ENCODE measurements at regions not wholly inside any gene's neighbourhood (a gene's known extent, or its start where the extent isn't known, plus 50 kb on each side); places are given as distances from the start of the nearest gene placed in this dataset.

DNA sequence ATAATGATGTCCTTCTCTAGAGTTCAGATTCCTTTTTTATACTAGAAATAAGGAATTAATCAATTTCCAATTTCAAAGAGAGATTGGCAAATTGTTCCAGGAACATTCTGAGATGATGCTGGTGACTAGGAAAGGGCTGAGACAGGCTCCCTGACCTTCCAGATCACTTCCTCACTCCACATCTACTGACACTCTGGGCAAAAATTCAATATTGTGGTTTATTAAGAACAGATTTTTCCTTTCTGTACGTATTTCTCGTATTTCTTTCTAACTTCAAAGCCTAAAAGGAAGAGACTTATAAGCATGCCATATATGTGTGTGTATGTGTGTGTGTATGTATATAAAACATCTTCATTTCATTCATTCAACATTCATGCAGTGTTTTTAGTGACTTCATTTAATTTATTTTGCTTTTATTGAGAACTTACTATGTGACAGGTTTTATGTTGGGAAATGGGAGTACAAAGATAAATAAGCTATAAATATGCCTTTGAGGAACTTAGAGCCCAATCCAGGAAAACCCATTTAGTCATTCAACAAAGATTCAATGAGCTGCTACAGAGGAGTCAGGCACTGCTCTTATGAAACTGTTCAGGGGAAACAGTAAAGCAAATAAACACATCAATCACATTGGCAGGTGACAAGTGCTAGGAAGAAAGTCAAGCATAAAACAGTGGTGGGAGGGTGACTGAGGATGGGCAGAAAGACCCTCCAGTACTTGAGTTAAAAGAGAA lies 137.9 kb downstream of the RDH14 start:
- intact Hi-C loops (cut with micrococcal nuclease) = no loop called here

GRCh38 chr2:18413676-18414396 lies 146.6 kb downstream of the RDH14 start:
- ATAC-seq (ENCODE audit: low read depth) (no peak), DNase-seq (no peak)
- H3K27me3 Mint-ChIP-seq = peaks cover 18% of the 10 kb centered on the region
- H3K27ac Mint-ChIP-seq = no peak overlapping the region
- H3K36me3 Mint-ChIP-seq (ENCODE audit: low read depth) = no peaks in the 10 kb centered on the region
- no peaks in the 10 kb centered on the region for H3K4me1 Mint-ChIP-seq
- ChIA-PET CTCF (no interaction called here), POLR2A (no interaction called here)
- TF ChIP-seq, protein P1, sequence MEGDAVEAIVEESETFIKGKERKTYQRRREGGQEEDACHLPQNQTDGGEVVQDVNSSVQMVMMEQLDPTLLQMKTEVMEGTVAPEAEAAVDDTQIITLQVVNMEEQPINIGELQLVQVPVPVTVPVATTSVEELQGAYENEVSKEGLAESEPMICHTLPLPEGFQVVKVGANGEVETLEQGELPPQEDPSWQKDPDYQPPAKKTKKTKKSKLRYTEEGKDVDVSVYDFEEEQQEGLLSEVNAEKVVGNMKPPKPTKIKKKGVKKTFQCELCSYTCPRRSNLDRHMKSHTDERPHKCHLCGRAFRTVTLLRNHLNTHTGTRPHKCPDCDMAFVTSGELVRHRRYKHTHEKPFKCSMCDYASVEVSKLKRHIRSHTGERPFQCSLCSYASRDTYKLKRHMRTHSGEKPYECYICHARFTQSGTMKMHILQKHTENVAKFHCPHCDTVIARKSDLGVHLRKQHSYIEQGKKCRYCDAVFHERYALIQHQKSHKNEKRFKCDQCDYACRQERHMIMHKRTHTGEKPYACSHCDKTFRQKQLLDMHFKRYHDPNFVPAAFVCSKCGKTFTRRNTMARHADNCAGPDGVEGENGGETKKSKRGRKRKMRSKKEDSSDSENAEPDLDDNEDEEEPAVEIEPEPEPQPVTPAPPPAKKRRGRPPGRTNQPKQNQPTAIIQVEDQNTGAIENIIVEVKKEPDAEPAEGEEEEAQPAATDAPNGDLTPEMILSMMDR (IDR thresholded peaks at IDR 0.05) = no peak
- intact Hi-C loops (cut with micrococcal nuclease) = no loop called here
- H3K4me3 Mint-ChIP-seq = no peak overlapping the region
- no peaks in the 10 kb centered on the region for H3K9me3 Mint-ChIP-seq

More for the DNA sequence above, 137.9 kb downstream of the RDH14 start:
- H3K27ac Mint-ChIP-seq = no peak overlapping the region
- TF ChIP-seq, protein P1 (IDR thresholded peaks at IDR 0.05) = no peak
- DNase-seq (no peak), ATAC-seq (ENCODE audit: low read depth) (no peak)
- no peaks in the 10 kb centered on the region for H3K36me3 Mint-ChIP-seq (ENCODE audit: low read depth)
- no peaks in the 10 kb centered on the region for H3K4me1 Mint-ChIP-seq
- H3K27me3 Mint-ChIP-seq = peaks cover 2% of the 10 kb centered on the region
- CTCF ChIA-PET = no interaction called here
- no peak overlapping the region for H3K4me3 Mint-ChIP-seq
- no peaks in the 10 kb centered on the region for H3K9me3 Mint-ChIP-seq
- POLR2A ChIA-PET = no interaction called here

DNA sequence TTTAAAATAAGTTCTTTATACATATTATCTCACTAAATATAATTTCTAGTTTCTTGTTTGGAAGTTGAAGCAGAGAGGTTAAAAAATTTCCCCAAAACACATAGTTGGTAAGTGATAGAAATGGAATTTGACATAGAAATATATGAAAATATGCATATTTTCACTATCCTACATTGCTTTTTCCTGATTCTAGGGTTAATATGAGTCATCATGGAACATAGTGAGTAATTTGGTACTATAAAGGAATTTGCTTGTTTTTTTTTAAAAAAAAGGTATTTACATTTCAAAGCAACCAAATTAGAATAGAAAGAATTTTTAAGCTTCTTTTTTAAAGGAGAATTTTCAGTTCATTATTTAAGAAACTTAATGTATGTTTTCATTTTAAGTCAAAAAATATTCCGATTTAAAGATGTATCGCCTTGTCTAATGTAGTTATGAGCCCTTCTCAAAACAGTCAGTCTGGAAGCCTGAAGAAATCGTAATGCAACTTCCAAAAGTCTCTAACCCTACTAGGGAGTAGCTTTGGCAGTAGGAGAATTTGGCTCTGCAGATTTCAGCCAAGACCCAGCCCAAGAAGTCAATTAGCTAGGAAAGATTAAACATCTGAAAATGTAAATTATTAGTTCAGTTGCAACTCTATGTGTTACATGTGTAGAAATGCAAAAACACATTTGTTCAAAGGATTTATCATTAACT lies 147.3 kb downstream of the RDH14 start:
- no peaks in the 10 kb centered on the region for H3K4me1 Mint-ChIP-seq
- no peak overlapping the region for H3K27ac Mint-ChIP-seq
- DNase-seq (no peak), ATAC-seq (ENCODE audit: low read depth) (no peak)
- H3K27me3 Mint-ChIP-seq = peaks cover 18% of the 10 kb centered on the region
- intact Hi-C loops (cut with micrococcal nuclease) = no loop called here
- H3K9me3 Mint-ChIP-seq = no peaks in the 10 kb centered on the region
- TF ChIP-seq, protein P1 (IDR thresholded peaks at IDR 0.05) = no peak
- no peaks in the 10 kb centered on the region for H3K36me3 Mint-ChIP-seq (ENCODE audit: low read depth)
- CTCF ChIA-PET = no interaction called here
- POLR2A ChIA-PET = no interaction called here
- no peak overlapping the region for H3K4me3 Mint-ChIP-seq

DNA sequence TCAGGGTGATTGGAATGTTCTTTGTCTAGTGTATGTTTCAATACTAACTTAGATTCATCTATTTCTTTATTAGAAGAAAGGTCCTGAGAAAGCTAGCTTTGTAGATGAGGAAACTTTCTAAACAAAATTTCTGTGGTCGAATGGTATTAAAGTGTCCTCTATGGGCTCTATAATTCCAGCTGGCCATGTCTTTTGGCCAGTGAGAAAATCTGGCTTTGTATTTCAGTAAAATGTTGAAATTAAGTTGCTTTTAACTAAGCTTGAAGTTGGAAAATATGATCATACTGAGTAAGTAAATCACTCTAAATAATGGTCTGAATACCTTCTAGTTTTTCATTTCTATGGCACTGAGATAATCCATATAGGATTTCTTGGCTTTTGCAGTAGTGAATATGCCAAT lies 148.8 kb downstream of the RDH14 start:
- H3K4me1 Mint-ChIP-seq = no peaks in the 10 kb centered on the region
- DNase-seq = no peak
- CTCF ChIA-PET = no interaction called here
- POLR2A ChIA-PET = no interaction called here
- ATAC-seq (ENCODE audit: low read depth) = no peak
- no peaks in the 10 kb centered on the region for H3K9me3 Mint-ChIP-seq
- intact Hi-C loops (cut with micrococcal nuclease) = no loop called here
- no peaks in the 10 kb centered on the region for H3K36me3 Mint-ChIP-seq (ENCODE audit: low read depth)
- H3K4me3 Mint-ChIP-seq = no peak overlapping the region
- H3K27me3 Mint-ChIP-seq = peaks cover 18% of the 10 kb centered on the region
- no peak overlapping the region for H3K27ac Mint-ChIP-seq
- TF ChIP-seq, protein P1 (IDR thresholded peaks at IDR 0.05) = no peak

GRCh38 chr2:18410543-18410942 lies 149.9 kb downstream of the RDH14 start:
- ChIA-PET POLR2A (no interaction called here), CTCF (no interaction called here)
- no peak for ATAC-seq (ENCODE audit: low read depth)
- TF ChIP-seq, protein P1 (IDR thresholded peaks at IDR 0.05) = no peak
- Mint-ChIP-seq H3K27ac (no peak overlapping the region), H3K27me3 (peaks cover 18% of the 10 kb centered on the region), H3K9me3 (no peaks in the 10 kb centered on the region), H3K4me3 (no peak overlapping the region), H3K36me3 (ENCODE audit: low read depth) (no peaks in the 10 kb centered on the region), H3K4me1 (no peaks in the 10 kb centered on the region)
- DNase-seq = no peak
- intact Hi-C loops (cut with micrococcal nuclease) = no loop called here

Data from activated B cell treated with CpG ODN at 0.5 μM for 24 hours (primary cell).